SK-N-SH treated with all-trans-retinoic acid at 6 μM for 48 hours (cell line): ENCODE measurements at regions not wholly inside any gene's neighbourhood (a gene's known extent, or its start where the extent isn't known, plus 50 kb on each side); places are given as distances from the start of the nearest gene placed in this dataset.

Experiments
- OSR1 ChIP-seq: fragments of 250-450 bp; sonication (Bioruptor Pico); IDR thresholded peaks from 2 replicates; pipeline ENCODE4 v1.8.0; 2022; ENCODE audit warnings: moderate library complexity, mild to moderate bottlenecking, inconsistent platforms
- ZNF565 ChIP-seq: fragments of 450-650 bp; formaldehyde crosslinking; conservative IDR thresholded peaks from 2 replicates; pipeline ENCODE4 v1.5.0; 2020; ENCODE audit warnings: low read depth, mild to moderate bottlenecking, moderate library complexity

GRCh38 chr10:90378524-90379076 is 479.2 kb downstream of the HTR7 start:
- no peak for TF ChIP-seq ZNF565 (CRISPR knock-in tag)
- no peak for TF ChIP-seq OSR1 (CRISPR knock-in tag)
